IPS-15b (cell line): ENCODE measurements at regions not wholly inside any gene's neighbourhood (a gene's known extent, or its start where the extent isn't known, plus 50 kb on each side); places are given as distances from the start of the nearest gene placed in this dataset.

Experiments used
- H3K27me3 ChIP-seq: one replicate; pipeline ENCODE4 v1.6.1; 2013; ENCODE audit warnings: low read length; ENCODE audit not compliant: control insufficient read depth, insufficient read depth
- H3K36me3 ChIP-seq: one replicate; pipeline ENCODE4 v1.6.1; 2013; ENCODE audit warnings: low read length; ENCODE audit not compliant: control insufficient read depth, insufficient read depth
- H3K4me1 ChIP-seq: one replicate; pipeline ENCODE4 v1.6.1; 2013; ENCODE audit warnings: mild to moderate bottlenecking, low read length; ENCODE audit not compliant: control insufficient read depth, insufficient read depth
- H3K4me3 ChIP-seq: one replicate; pipeline ENCODE4 v1.5.1; 2013; ENCODE audit warnings: low read depth, low read length
- H3K9ac ChIP-seq: one replicate; pipeline ENCODE4 v1.6.1; 2013; ENCODE audit warnings: low read depth, mild to moderate bottlenecking, low read length
- H3K9me3 ChIP-seq: one replicate; pipeline ENCODE4 v1.6.1; 2013; ENCODE audit warnings: mild to moderate bottlenecking, low read length; ENCODE audit not compliant: control insufficient read depth, insufficient read depth

GRCh38 chr14:98957211-98958047, 314.6 kb downstream of the BCL11B start:
- H3K36me3 ChIP-seq: no peaks in the 10 kb centered on the region
- no peak overlapping the region for H3K4me3 ChIP-seq
- H3K4me1 ChIP-seq: no peaks in the 10 kb centered on the region
- no peaks in the 10 kb centered on the region for H3K9me3 ChIP-seq
- no peaks in the 10 kb centered on the region for H3K27me3 ChIP-seq
- no peak overlapping the region for H3K9ac ChIP-seq

- Histone ChIP-seq H3K27me3 (no peaks in the 10 kb centered on the region), H3K4me3 (no peak overlapping the region), H3K9ac (no peak overlapping the region), H3K36me3 (no peaks in the 10 kb centered on the region), H3K4me1 (no peaks in the 10 kb centered on the region), H3K9me3 (no peaks in the 10 kb centered on the region)
Measured at GRCh38 chr14:98958048-98958631, 313.9 kb downstream of the BCL11B start.

GRCh38 chr14:98958632-98959031, 313.4 kb downstream of the BCL11B start:
- Histone ChIP-seq H3K27me3 (no peaks in the 10 kb centered on the region), H3K4me3 (no peak overlapping the region), H3K9ac (no peak overlapping the region)

GRCh38 chr14:98959410-98959809, 312.6 kb downstream of the BCL11B start:
- no peaks in the 10 kb centered on the region for H3K9me3 ChIP-seq
- H3K4me1 ChIP-seq: no peaks in the 10 kb centered on the region
- H3K36me3 ChIP-seq: no peaks in the 10 kb centered on the region
- no peak overlapping the region for H3K9ac ChIP-seq
- H3K27me3 ChIP-seq: no peaks in the 10 kb centered on the region
- no peak overlapping the region for H3K4me3 ChIP-seq

More at GRCh38 chr14:98958632-98959031, 313.4 kb downstream of the BCL11B start:
- Histone ChIP-seq H3K4me1 (no peaks in the 10 kb centered on the region), H3K36me3 (no peaks in the 10 kb centered on the region), H3K9me3 (no peaks in the 10 kb centered on the region)

- Histone ChIP-seq H3K36me3 (no peaks in the 10 kb centered on the region), H3K9ac (no peak overlapping the region), H3K9me3 (no peaks in the 10 kb centered on the region), H3K4me3 (no peak overlapping the region), H3K4me1 (no peaks in the 10 kb centered on the region), H3K27me3 (no peaks in the 10 kb centered on the region)
Measured at GRCh38 chr14:98959958-98960616, 311.9 kb downstream of the BCL11B start.

GRCh38 chr14:98960617-98961013, 311.4 kb downstream of the BCL11B start:
- Histone ChIP-seq H3K36me3 (no peaks in the 10 kb centered on the region), H3K9ac (no peak overlapping the region), H3K27me3 (no peaks in the 10 kb centered on the region), H3K4me3 (no peak overlapping the region), H3K4me1 (no peaks in the 10 kb centered on the region), H3K9me3 (no peaks in the 10 kb centered on the region)

- no peak overlapping the region for H3K9ac ChIP-seq
- no peaks in the 10 kb centered on the region for H3K9me3 ChIP-seq
- H3K4me1 ChIP-seq: no peaks in the 10 kb centered on the region
- H3K36me3 ChIP-seq: no peaks in the 10 kb centered on the region
- no peak overlapping the region for H3K4me3 ChIP-seq
- no peaks in the 10 kb centered on the region for H3K27me3 ChIP-seq
Measured at GRCh38 chr14:98961191-98961590, 310.8 kb downstream of the BCL11B start.

GRCh38 chr14:98962118-98962517, 309.9 kb downstream of the BCL11B start:
- H3K9me3 ChIP-seq: no peaks in the 10 kb centered on the region
- H3K4me3 ChIP-seq: no peak overlapping the region
- no peaks in the 10 kb centered on the region for H3K36me3 ChIP-seq
- no peaks in the 10 kb centered on the region for H3K4me1 ChIP-seq
- no peaks in the 10 kb centered on the region for H3K27me3 ChIP-seq
- H3K9ac ChIP-seq: no peak overlapping the region

- Histone ChIP-seq H3K9me3 (no peaks in the 10 kb centered on the region), H3K4me3 (no peak overlapping the region), H3K36me3 (no peaks in the 10 kb centered on the region), H3K9ac (no peak overlapping the region), H3K4me1 (no peaks in the 10 kb centered on the region), H3K27me3 (no peaks in the 10 kb centered on the region)
Measured at GRCh38 chr14:98963610-98964009, 308.4 kb downstream of the BCL11B start.

GRCh38 chr14:98964171-98964570, 307.8 kb downstream of the BCL11B start:
- Histone ChIP-seq H3K4me3 (no peak overlapping the region), H3K4me1 (no peaks in the 10 kb centered on the region), H3K27me3 (no peaks in the 10 kb centered on the region), H3K36me3 (no peaks in the 10 kb centered on the region), H3K9ac (no peak overlapping the region), H3K9me3 (no peaks in the 10 kb centered on the region)

- no peaks in the 10 kb centered on the region for H3K27me3 ChIP-seq
- no peak overlapping the region for H3K4me3 ChIP-seq
- no peaks in the 10 kb centered on the region for H3K4me1 ChIP-seq
- no peaks in the 10 kb centered on the region for H3K9me3 ChIP-seq
- no peaks in the 10 kb centered on the region for H3K36me3 ChIP-seq
- no peak overlapping the region for H3K9ac ChIP-seq
Measured at GRCh38 chr14:98965076-98965475, 306.9 kb downstream of the BCL11B start.

- Histone ChIP-seq H3K27me3 (no peaks in the 10 kb centered on the region), H3K4me3 (no peak overlapping the region), H3K4me1 (no peaks in the 10 kb centered on the region), H3K36me3 (no peaks in the 10 kb centered on the region), H3K9me3 (no peaks in the 10 kb centered on the region), H3K9ac (no peak overlapping the region)
Measured at GRCh38 chr14:98966016-98966415, 306.0 kb downstream of the BCL11B start.
